Endothelial cell of umbilical vein (primary cell): ENCODE measurements at regions not wholly inside any gene's neighbourhood (a gene's known extent, or its start where the extent isn't known, plus 50 kb on each side); places are given as distances from the start of the nearest gene placed in this dataset.

Experiments used
- CTCF ChIP-seq, 2 donors: IDR thresholded peaks; 1 replicate in 1 of 2; 2 replicates in 1 of 2; pipeline ENCODE4 v1.5.1; 2011; ENCODE audit warnings: low read length in 2 of 2, mild to moderate bottlenecking in 2 of 2, moderate library complexity in 2 of 2, control low read depth in 1 of 2, inconsistent platforms in 1 of 2, low read depth in 1 of 2; ENCODE audit not compliant: insufficient read depth in 1 of 2; ENCODE audit errors: extremely low read depth in 1 of 2
- EZH2 ChIP-seq: IDR thresholded peaks from 2 replicates; pipeline ENCODE4 v1.6.1; 2012; ENCODE audit warnings: borderline replicate concordance, low read depth, mild to moderate bottlenecking, moderate library complexity, low read length, inconsistent platforms; ENCODE audit not compliant: severe bottlenecking
- GATA2 ChIP-seq: IDR thresholded peaks from 2 replicates; pipeline ENCODE4 v1.7.0; 2011; ENCODE audit warnings: low read depth, mild to moderate bottlenecking, moderate library complexity, mixed read lengths, low read length; ENCODE audit not compliant: insufficient read length, insufficient read depth
- JUN ChIP-seq: IDR thresholded peaks from 2 replicates; pipeline ENCODE4 v1.6.1; 2011; ENCODE audit warnings: borderline replicate concordance, low read depth; ENCODE audit not compliant: insufficient read length, insufficient read depth
- MAX ChIP-seq: IDR thresholded peaks from 2 replicates; pipeline ENCODE4 v1.6.1; 2011; ENCODE audit not compliant: insufficient read depth, insufficient read length
- MYC ChIP-seq: IDR thresholded peaks from one replicate; pipeline ENCODE4 v1.6.1; 2011; ENCODE audit warnings: mild to moderate bottlenecking, low read depth, low read length
- POLR2A ChIP-seq: IDR thresholded peaks from 2 replicates; pipeline ENCODE4 v1.6.1; 2012; ENCODE audit warnings: low read depth, mild to moderate bottlenecking, control low read depth, low read length
- POLR2AphosphoS5 ChIP-seq: IDR thresholded peaks from 2 replicates; pipeline ENCODE4 v1.6.1; 2012; ENCODE audit warnings: low read depth, mild to moderate bottlenecking, control low read depth, low read length, moderate library complexity; ENCODE audit not compliant: insufficient read depth

DNA sequence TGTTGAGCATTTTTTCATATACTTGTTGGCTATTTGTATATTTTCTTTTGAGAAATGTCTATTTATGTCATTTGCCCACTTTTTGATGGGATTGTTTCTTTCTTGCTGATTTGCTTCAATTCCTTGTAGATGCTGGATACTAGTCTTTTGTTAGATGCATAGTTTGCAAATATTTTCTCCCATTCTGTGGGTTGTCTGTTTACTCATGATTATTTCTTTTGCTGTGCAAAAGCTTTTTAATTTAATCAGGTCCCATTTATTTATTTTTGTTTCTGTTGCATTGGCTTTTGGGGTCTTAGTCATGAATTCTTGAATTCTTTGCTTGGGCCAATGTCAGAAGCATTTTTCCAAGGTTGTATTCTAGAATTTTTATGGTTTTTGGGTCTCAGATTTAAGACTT is 251.7 kb downstream of the WNT5A start:
- TF ChIP-seq POLR2AphosphoS5 (no peak), CTCF (IDR thresholded peaks at IDR 0.05; ENCODE audit: extremely low read depth in 1 of 2, insufficient read depth in 1 of 2, low read depth in 1 of 2, low read length in 2 of 2) (no peak), GATA2 (no peak), MAX (no peak), POLR2A (no peak), MYC (no peak), EZH2 (no peak), JUN (no peak)
